ENCODE measurements at regions not wholly inside any gene's neighbourhood (a gene's known extent, or its start where the extent isn't known, plus 50 kb on each side); places are given as distances from the start of the nearest gene placed in this dataset.

GRCh38 chr12:111201495-111202236, 167.2 kb downstream of the PHETA1 start:
- no peak for TF ChIP-seq CTCF (IDR thresholded peaks at IDR 0.05)
- no peak for TF ChIP-seq POLR2A (IDR thresholded peaks at IDR 0.05)

Measured in uterus (tissue), 2 donors.